ENCODE measurements at regions not wholly inside any gene's neighbourhood (a gene's known extent, or its start where the extent isn't known, plus 50 kb on each side); places are given as distances from the start of the nearest gene placed in this dataset.

- Mint-ChIP-seq H3K4me1 (peaks cover 36% of the 10 kb centered on the region), H3K4me3 (no peak overlapping the region), H3K9me3 (peaks cover 10% of the 10 kb centered on the region)
These were observed 359.2 kb upstream of the ATP2B1 start for GRCh38 chr12:90067791-90068190.

GRCh38 chr12:90064852-90065801 lies 356.5 kb upstream of the ATP2B1 start:
- no peak for DNase-seq (ENCODE audit: low spot score in 2 of 2, unreplicated experiment in 2 of 2)
- H3K27me3 Mint-ChIP-seq (ENCODE audit: low read depth), result no peaks in the 10 kb centered on the region
- H3K36me3 Mint-ChIP-seq, result no peaks in the 10 kb centered on the region
- no peak overlapping the region for H3K4me3 Mint-ChIP-seq
- no peaks in the 10 kb centered on the region for H3K9me3 Mint-ChIP-seq
- TF ChIP-seq CTCF (IDR thresholded peaks at IDR 0.05; ENCODE audit: unreplicated experiment), result no peak
- H3K27ac Mint-ChIP-seq, result peak overlapping the region; percentile 6
- peaks cover 29% of the 10 kb centered on the region for H3K4me1 Mint-ChIP-seq

More at GRCh38 chr12:90067791-90068190, 359.2 kb upstream of the ATP2B1 start:
- peaks cover 11% of the 10 kb centered on the region for H3K36me3 Mint-ChIP-seq
- no peaks in the 10 kb centered on the region for H3K27me3 Mint-ChIP-seq (ENCODE audit: low read depth)
- no peak for TF ChIP-seq CTCF (IDR thresholded peaks at IDR 0.05; ENCODE audit: unreplicated experiment)
- DNase-seq (ENCODE audit: low spot score in 2 of 2, unreplicated experiment in 2 of 2), result no peak
- no peak overlapping the region for H3K27ac Mint-ChIP-seq

GRCh38 chr12:90062799-90063198 lies 354.2 kb upstream of the ATP2B1 start:
- Mint-ChIP-seq H3K36me3 (no peaks in the 10 kb centered on the region), H3K4me3 (no peak overlapping the region), H3K4me1 (peaks cover 24% of the 10 kb centered on the region), H3K9me3 (no peaks in the 10 kb centered on the region), H3K27me3 (ENCODE audit: low read depth) (no peaks in the 10 kb centered on the region), H3K27ac (no peak overlapping the region)
- TF ChIP-seq CTCF (IDR thresholded peaks at IDR 0.05; ENCODE audit: unreplicated experiment), result no peak
- DNase-seq (ENCODE audit: low spot score in 2 of 2, unreplicated experiment in 2 of 2), result no peak

GRCh38 chr12:90061809-90062208 lies 353.2 kb upstream of the ATP2B1 start:
- H3K27ac Mint-ChIP-seq, result no peak overlapping the region

GRCh38 chr12:90060031-90060430 lies 351.4 kb upstream of the ATP2B1 start:
- Mint-ChIP-seq H3K4me3 (no peak overlapping the region), H3K27me3 (ENCODE audit: low read depth) (no peaks in the 10 kb centered on the region), H3K27ac (no peak overlapping the region), H3K36me3 (no peaks in the 10 kb centered on the region), H3K4me1 (peaks cover 13% of the 10 kb centered on the region), H3K9me3 (peaks cover 4% of the 10 kb centered on the region)
- no peak for DNase-seq (ENCODE audit: low spot score in 2 of 2, unreplicated experiment in 2 of 2)
- TF ChIP-seq CTCF (IDR thresholded peaks at IDR 0.05; ENCODE audit: unreplicated experiment), result no peak

More at GRCh38 chr12:90061809-90062208, 353.2 kb upstream of the ATP2B1 start:
- H3K4me1 Mint-ChIP-seq, result peaks cover 17% of the 10 kb centered on the region
- no peaks in the 10 kb centered on the region for H3K27me3 Mint-ChIP-seq (ENCODE audit: low read depth)
- H3K9me3 Mint-ChIP-seq, result no peaks in the 10 kb centered on the region
- H3K36me3 Mint-ChIP-seq, result no peaks in the 10 kb centered on the region
- no peak for TF ChIP-seq CTCF (IDR thresholded peaks at IDR 0.05; ENCODE audit: unreplicated experiment)
- no peak overlapping the region for H3K4me3 Mint-ChIP-seq
- DNase-seq (ENCODE audit: low spot score in 2 of 2, unreplicated experiment in 2 of 2), result no peak

Data from mesothelial cell of epicardium (in vitro differentiated cells).